PC-3 (cell line): ENCODE measurements at regions not wholly inside any gene's neighbourhood (a gene's known extent, or its start where the extent isn't known, plus 50 kb on each side); places are given as distances from the start of the nearest gene placed in this dataset.

Experiments used
- ATAC-seq: fragments of 200-7000 bp; cut with Tn5 transposase; 2 replicates; pipeline ENCODE4 v1.9.1; 2020; ENCODE audit warnings: mild to moderate bottlenecking, moderate library complexity
- BruUV-seq: library from RNA; stranded (reverse); fragments of 400-500 nt; replicated peaks from 2 replicates; lab custom pipeline; 2021; lab: Mats Ljungman, UMichigan
- CTCF ChIA-PET: fragments of 300-600 bp; sonication (Branson Sonifier 250); formaldehyde crosslinking; loops from one replicate; lab custom pipeline; 2022; ENCODE audit warnings: antibody characterized with exemption; lab: Charles Lee
- POLR2A ChIA-PET: fragments of 300-600 bp; sonication (Branson Sonifier 250); formaldehyde crosslinking; loops from one replicate; lab custom pipeline; 2022; ENCODE audit warnings: antibody characterized with exemption; ENCODE audit not compliant: unreplicated experiment; lab: Charles Lee
- DNase-seq: peaks from one replicate; pipeline ENCODE4 v3.0.0-alpha.2; 2015
- H2AFZ ChIP-seq: fragments of 300-600 bp; sonication (generic); 2 replicates; pipeline ENCODE4 v1.6.0; 2016; ENCODE audit warnings: antibody characterized with exemption, low read length
- H3F3A ChIP-seq: fragments of 300-600 bp; sonication (generic); one replicate; pipeline ENCODE4 v1.6.0; 2017; ENCODE audit warnings: antibody characterized with exemption, low read length, control low read depth, mild to moderate bottlenecking; ENCODE audit not compliant: unreplicated experiment
- H3K27ac ChIP-seq: fragments of 300-600 bp; sonication (generic); 2 replicates; pipeline ENCODE4 v1.5.1; 2016; ENCODE audit warnings: mild to moderate bottlenecking, low read length
- H3K27me3 ChIP-seq: fragments of 300-600 bp; sonication (generic); 2 replicates; pipeline ENCODE4 v1.6.1; 2016; ENCODE audit warnings: low read length, mixed read lengths
- H3K36me3 ChIP-seq: fragments of 300-600 bp; sonication (generic); 2 replicates; pipeline ENCODE4 v1.6.1; 2016; ENCODE audit warnings: low read depth, mixed run types, low read length, mixed read lengths
- H3K4me1 ChIP-seq: fragments of 300-600 bp; sonication (generic); 2 replicates; pipeline ENCODE4 v1.5.1; 2016; ENCODE audit warnings: low read length; ENCODE audit not compliant: insufficient read depth
- H3K4me2 ChIP-seq: fragments of 300-600 bp; sonication (generic); 2 replicates; pipeline ENCODE4 v1.6.0; 2016; ENCODE audit warnings: low read length
- H3K4me3 ChIP-seq: fragments of 300-600 bp; sonication (generic); 2 replicates; pipeline ENCODE4 v1.5.1; 2016; ENCODE audit warnings: mild to moderate bottlenecking, low read length, mixed read lengths
- H3K79me2 ChIP-seq: fragments of 300-600 bp; sonication (generic); 2 replicates; pipeline ENCODE4 v1.6.1; 2017; ENCODE audit warnings: low read length, mixed read lengths
- H3K9ac ChIP-seq: fragments of 300-600 bp; sonication (generic); 2 replicates; pipeline ENCODE4 v1.6.0; 2016; ENCODE audit warnings: mild to moderate bottlenecking, low read length
- H3K9me2 ChIP-seq: fragments of 300-600 bp; sonication (generic); replicated peaks from 2 replicates; pipeline ENCODE4 v1.6.1; 2016; ENCODE audit warnings: mixed run types, low read length, mixed read lengths
- H3K9me3 ChIP-seq: fragments of 300-600 bp; sonication (generic); 2 replicates; pipeline ENCODE4 v1.6.1; 2016; ENCODE audit warnings: low read length, mixed read lengths
- H4K20me1 ChIP-seq: fragments of 300-600 bp; sonication (generic); 2 replicates; pipeline ENCODE4 v1.6.1; 2016; ENCODE audit warnings: low read length, mixed read lengths
- EZH2 ChIP-seq: fragments of 300-600 bp; sonication (generic); IDR thresholded peaks from one replicate; pipeline ENCODE4 v1.6.1; 2017; ENCODE audit warnings: antibody characterized with exemption, mild to moderate bottlenecking, low read length; ENCODE audit not compliant: unreplicated experiment
- EZH2phosphoT487 ChIP-seq: fragments of 300-600 bp; sonication (generic); IDR thresholded peaks from 2 replicates; pipeline ENCODE4 v1.6.1; 2018; ENCODE audit warnings: mild to moderate bottlenecking, antibody characterized with exemption, low read length, borderline replicate concordance
- intact Hi-C: fragments of 100-400 bp; cut with micrococcal nuclease; formaldehyde crosslinking; loops from 2 replicates; pipeline ENCODE4 v1.9.0; 2023
- TF ChIP-seq, protein P1 (sequence below): fragments of 300-600 bp; sonication (generic); conservative IDR thresholded peaks from 2 replicates; pipeline ENCODE4 v1.5.1; 2017; ENCODE audit warnings: antibody characterized with exemption, low read depth, mild to moderate bottlenecking, low read length

- ChIA-PET CTCF (no interaction called here), POLR2A (no interaction called here)
- H3K4me2 ChIP-seq = no peak overlapping the region
- no peak for DNase-seq
- no peaks in the 10 kb centered on the region for H3K36me3 ChIP-seq
- H3K9me3 ChIP-seq = no peaks in the 10 kb centered on the region
- H4K20me1 ChIP-seq = no peaks in the 10 kb centered on the region
- H3K4me1 ChIP-seq = no peaks in the 10 kb centered on the region
- ATAC-seq = no peak
- H3F3A ChIP-seq = no peaks in the 10 kb centered on the region
- H3K4me3 ChIP-seq = no peak overlapping the region
- BruUV-seq = no TSS peak
- H3K9ac ChIP-seq = no peak overlapping the region
- no peaks in the 10 kb centered on the region for H3K79me2 ChIP-seq
- intact Hi-C loops = no loop called here
- H3K9me2 ChIP-seq = no peaks in the 10 kb centered on the region
- H3K27me3 ChIP-seq = no peaks in the 10 kb centered on the region
- H3K27ac ChIP-seq = no peak overlapping the region
- H2AFZ ChIP-seq = no peak overlapping the region
- TF ChIP-seq, protein P1, sequence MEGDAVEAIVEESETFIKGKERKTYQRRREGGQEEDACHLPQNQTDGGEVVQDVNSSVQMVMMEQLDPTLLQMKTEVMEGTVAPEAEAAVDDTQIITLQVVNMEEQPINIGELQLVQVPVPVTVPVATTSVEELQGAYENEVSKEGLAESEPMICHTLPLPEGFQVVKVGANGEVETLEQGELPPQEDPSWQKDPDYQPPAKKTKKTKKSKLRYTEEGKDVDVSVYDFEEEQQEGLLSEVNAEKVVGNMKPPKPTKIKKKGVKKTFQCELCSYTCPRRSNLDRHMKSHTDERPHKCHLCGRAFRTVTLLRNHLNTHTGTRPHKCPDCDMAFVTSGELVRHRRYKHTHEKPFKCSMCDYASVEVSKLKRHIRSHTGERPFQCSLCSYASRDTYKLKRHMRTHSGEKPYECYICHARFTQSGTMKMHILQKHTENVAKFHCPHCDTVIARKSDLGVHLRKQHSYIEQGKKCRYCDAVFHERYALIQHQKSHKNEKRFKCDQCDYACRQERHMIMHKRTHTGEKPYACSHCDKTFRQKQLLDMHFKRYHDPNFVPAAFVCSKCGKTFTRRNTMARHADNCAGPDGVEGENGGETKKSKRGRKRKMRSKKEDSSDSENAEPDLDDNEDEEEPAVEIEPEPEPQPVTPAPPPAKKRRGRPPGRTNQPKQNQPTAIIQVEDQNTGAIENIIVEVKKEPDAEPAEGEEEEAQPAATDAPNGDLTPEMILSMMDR = no peak
- TF ChIP-seq EZH2phosphoT487 (no peak), EZH2 (no peak)
Observed at GRCh38 chr2:60368456-60368855, 185.0 kb downstream of the BCL11A start.

DNA sequence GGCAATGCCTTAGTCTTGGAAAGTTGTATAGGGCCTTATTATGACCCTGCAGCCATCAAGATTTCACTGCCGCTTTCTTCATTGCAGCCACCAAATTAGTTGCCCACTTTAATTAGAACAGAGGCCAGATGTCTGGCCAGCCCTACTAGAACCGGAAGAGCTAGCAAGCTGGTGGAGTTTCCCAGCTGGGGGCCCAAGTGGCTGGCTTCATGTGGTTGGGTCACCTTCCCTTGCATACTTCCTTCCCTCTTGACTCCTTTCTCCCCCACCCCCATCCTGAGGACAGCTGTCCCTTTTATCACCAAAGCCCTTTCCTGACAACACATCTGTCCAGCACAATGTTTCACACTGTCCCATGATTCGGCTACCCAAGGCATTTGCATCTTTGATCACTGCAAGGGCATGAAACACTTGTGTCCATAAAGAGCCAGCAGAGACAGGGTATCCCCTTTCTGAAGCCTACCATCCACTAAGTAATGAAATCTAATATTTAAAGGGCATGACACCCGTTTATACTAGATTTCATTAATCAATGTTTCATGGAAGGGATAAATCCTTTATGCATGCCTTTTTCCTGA is 187.2 kb downstream of the BCL11A start:
- Histone ChIP-seq H3K27ac (no peak overlapping the region), H3K9ac (no peak overlapping the region), H3K9me2 (no peaks in the 10 kb centered on the region), H3K36me3 (no peaks in the 10 kb centered on the region), H3K79me2 (no peaks in the 10 kb centered on the region), H3K27me3 (no peaks in the 10 kb centered on the region), H3K4me2 (no peak overlapping the region), H3K4me1 (no peaks in the 10 kb centered on the region), H3K9me3 (no peaks in the 10 kb centered on the region), H4K20me1 (no peaks in the 10 kb centered on the region), H2AFZ (no peak overlapping the region), H3K4me3 (no peak overlapping the region), H3F3A (no peaks in the 10 kb centered on the region)
- ATAC-seq (no peak), DNase-seq (no peak)
- CTCF ChIA-PET = no interaction called here
- intact Hi-C loops = no loop called here
- TF ChIP-seq, protein P1 = no peak
- no peak for TF ChIP-seq EZH2
- TF ChIP-seq EZH2phosphoT487 = no peak
- no TSS peak for BruUV-seq
- POLR2A ChIA-PET = interaction anchor here (0.7 kb wide), 1 partner anchor 9 kb away, joined by 8 read pairs; no protein-coding TSS in a partner anchor

DNA sequence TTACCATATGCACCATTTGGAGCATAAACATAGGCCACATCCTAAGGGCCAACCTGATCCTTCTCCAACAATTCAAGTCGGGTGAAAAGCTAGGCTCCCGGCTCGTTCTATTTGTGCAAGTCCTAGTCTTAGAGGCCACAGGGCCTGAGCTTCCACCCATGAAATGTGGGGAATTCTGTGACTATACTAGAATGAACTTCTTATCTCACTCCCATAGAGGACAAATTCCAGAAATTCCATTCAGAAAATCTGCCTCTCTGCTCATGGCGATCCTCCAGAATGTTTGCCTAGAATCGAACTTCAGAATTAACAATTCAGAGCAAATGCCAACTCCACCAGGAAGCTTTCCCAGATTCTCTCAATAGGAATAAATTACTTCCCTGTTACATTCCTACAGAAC is 187.9 kb downstream of the BCL11A start:
- H3K36me3 ChIP-seq = no peaks in the 10 kb centered on the region
- no peak overlapping the region for H3K4me2 ChIP-seq
- CTCF ChIA-PET = no interaction called here
- no peaks in the 10 kb centered on the region for H3K4me1 ChIP-seq
- POLR2A ChIA-PET = no interaction called here
- H2AFZ ChIP-seq = no peak overlapping the region
- BruUV-seq = no TSS peak
- no peaks in the 10 kb centered on the region for H3F3A ChIP-seq
- no peak overlapping the region for H3K9ac ChIP-seq
- no peaks in the 10 kb centered on the region for H3K79me2 ChIP-seq
- ATAC-seq (no peak), DNase-seq (no peak)
- no peaks in the 10 kb centered on the region for H3K27me3 ChIP-seq
- no peaks in the 10 kb centered on the region for H3K9me2 ChIP-seq
- intact Hi-C loops = no loop called here
- no peaks in the 10 kb centered on the region for H3K9me3 ChIP-seq
- no peak overlapping the region for H3K4me3 ChIP-seq
- no peak overlapping the region for H3K27ac ChIP-seq
- TF ChIP-seq EZH2 (no peak), EZH2phosphoT487 (no peak)
- TF ChIP-seq, protein P1 = no peak
- H4K20me1 ChIP-seq = no peaks in the 10 kb centered on the region
